ENCODE measurements at regions not wholly inside any gene's neighbourhood (a gene's known extent, or its start where the extent isn't known, plus 50 kb on each side); places are given as distances from the start of the nearest gene placed in this dataset.

DNA sequence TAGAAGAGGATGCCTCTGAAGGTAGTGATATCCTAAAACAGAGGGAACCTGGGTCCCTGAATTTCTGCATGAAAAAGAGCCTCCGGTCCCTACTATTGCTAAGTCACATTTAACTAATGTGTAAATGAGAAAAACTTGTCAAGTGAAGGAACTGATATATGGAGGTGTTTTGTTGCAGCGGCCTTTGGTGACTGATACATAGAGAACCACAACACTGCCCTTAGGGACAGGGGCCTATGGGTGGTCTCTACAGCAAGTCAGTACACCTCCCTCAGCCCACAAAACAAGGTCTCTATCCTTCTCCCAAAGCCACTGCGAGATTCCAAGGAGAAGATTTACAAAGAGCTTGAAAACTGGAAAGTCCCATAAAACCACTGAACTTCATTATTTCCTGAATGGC, 275.3 kb downstream of the SOX9 start:
- no peak for ATAC-seq
- Histone ChIP-seq H3K27ac (no peak overlapping the region), H3K4me1 (no peaks in the 10 kb centered on the region), H3K27me3 (no peaks in the 10 kb centered on the region), H3K4me3 (no peak overlapping the region), H3K9me3 (no peaks in the 10 kb centered on the region), H3K36me3 (no peaks in the 10 kb centered on the region)
- intact Hi-C loops (cut with DNase I), result no loop called here
- WGBS, 4 donors, result 91 to 100% (median 95%) methylated on average over 3 of the region's 3 CpGs
- no peak for DNase-seq
- TF ChIP-seq POLR2A (IDR thresholded peaks at IDR 0.05) (no peak), CTCF (IDR thresholded peaks at IDR 0.05) (no peak)

GRCh38 chr17:72397223-72397667, 276.4 kb downstream of the SOX9 start:
- Histone ChIP-seq H3K27me3 (no peaks in the 10 kb centered on the region), H3K4me1 (no peaks in the 10 kb centered on the region), H3K27ac (no peak overlapping the region), H3K9me3 (no peaks in the 10 kb centered on the region), H3K4me3 (no peak overlapping the region), H3K36me3 (no peaks in the 10 kb centered on the region)
- TF ChIP-seq POLR2A (IDR thresholded peaks at IDR 0.05), result no peak
- no peak for TF ChIP-seq CTCF (IDR thresholded peaks at IDR 0.05)
- no peak for ATAC-seq
- intact Hi-C loops (cut with DNase I), result no loop called here
- 76 to 82% (median 78%) methylated on average over 2 of the region's 2 CpGs for WGBS, 4 donors
- no peak for DNase-seq

GRCh38 chr17:72397687-72398086, 276.9 kb downstream of the SOX9 start:
- WGBS, 4 donors, result 57 to 73% (median 70%) methylated on average over 3 of the region's 3 CpGs

GRCh38 chr17:72399023-72399607, 278.3 kb downstream of the SOX9 start:
- WGBS, 4 donors, result 91 to 93% (median 93%) methylated on average over 9 of the region's 9 CpGs
- no peak for TF ChIP-seq POLR2A (IDR thresholded peaks at IDR 0.05)
- no peak for TF ChIP-seq CTCF (IDR thresholded peaks at IDR 0.05)
- H3K4me1 ChIP-seq, result no peaks in the 10 kb centered on the region
- no peaks in the 10 kb centered on the region for H3K9me3 ChIP-seq
- DNase-seq (no peak), ATAC-seq (no peak)
- H3K27me3 ChIP-seq, result no peaks in the 10 kb centered on the region
- H3K36me3 ChIP-seq, result no peaks in the 10 kb centered on the region
- intact Hi-C loops (cut with DNase I), result no loop called here
- H3K4me3 ChIP-seq, result no peak overlapping the region
- no peak overlapping the region for H3K27ac ChIP-seq

More at GRCh38 chr17:72397687-72398086, 276.9 kb downstream of the SOX9 start:
- H3K27me3 ChIP-seq, result no peaks in the 10 kb centered on the region
- ATAC-seq, result no peak
- TF ChIP-seq CTCF (IDR thresholded peaks at IDR 0.05) (no peak), POLR2A (IDR thresholded peaks at IDR 0.05) (no peak)
- H3K27ac ChIP-seq, result no peak overlapping the region
- DNase-seq, result no peak
- intact Hi-C loops (cut with DNase I), result no loop called here
- no peaks in the 10 kb centered on the region for H3K9me3 ChIP-seq
- no peak overlapping the region for H3K4me3 ChIP-seq
- no peaks in the 10 kb centered on the region for H3K36me3 ChIP-seq
- no peaks in the 10 kb centered on the region for H3K4me1 ChIP-seq

All from heart left ventricle (tissue), 16 donors.